ENCODE measurements at regions not wholly inside any gene's neighbourhood (a gene's known extent, or its start where the extent isn't known, plus 50 kb on each side); places are given as distances from the start of the nearest gene placed in this dataset.

- no peaks in the 10 kb centered on the region for H3K4me1 ChIP-seq
- no peaks in the 10 kb centered on the region for H3K36me3 ChIP-seq
- no peaks in the 10 kb centered on the region for H3K27me3 ChIP-seq
- no peak overlapping the region for H3K9ac ChIP-seq (ENCODE audit: low read depth in 2 of 2, low read length in 2 of 2)
- TF ChIP-seq, protein P1, sequence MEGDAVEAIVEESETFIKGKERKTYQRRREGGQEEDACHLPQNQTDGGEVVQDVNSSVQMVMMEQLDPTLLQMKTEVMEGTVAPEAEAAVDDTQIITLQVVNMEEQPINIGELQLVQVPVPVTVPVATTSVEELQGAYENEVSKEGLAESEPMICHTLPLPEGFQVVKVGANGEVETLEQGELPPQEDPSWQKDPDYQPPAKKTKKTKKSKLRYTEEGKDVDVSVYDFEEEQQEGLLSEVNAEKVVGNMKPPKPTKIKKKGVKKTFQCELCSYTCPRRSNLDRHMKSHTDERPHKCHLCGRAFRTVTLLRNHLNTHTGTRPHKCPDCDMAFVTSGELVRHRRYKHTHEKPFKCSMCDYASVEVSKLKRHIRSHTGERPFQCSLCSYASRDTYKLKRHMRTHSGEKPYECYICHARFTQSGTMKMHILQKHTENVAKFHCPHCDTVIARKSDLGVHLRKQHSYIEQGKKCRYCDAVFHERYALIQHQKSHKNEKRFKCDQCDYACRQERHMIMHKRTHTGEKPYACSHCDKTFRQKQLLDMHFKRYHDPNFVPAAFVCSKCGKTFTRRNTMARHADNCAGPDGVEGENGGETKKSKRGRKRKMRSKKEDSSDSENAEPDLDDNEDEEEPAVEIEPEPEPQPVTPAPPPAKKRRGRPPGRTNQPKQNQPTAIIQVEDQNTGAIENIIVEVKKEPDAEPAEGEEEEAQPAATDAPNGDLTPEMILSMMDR (IDR thresholded peaks at IDR 0.05): no peak
- DNase-seq: no peak
- intact Hi-C loops (cut with DNase I): no loop called here
- no peaks in the 10 kb centered on the region for H3K9me3 ChIP-seq
- no peak overlapping the region for H3K4me3 ChIP-seq
- no peak overlapping the region for H3K27ac ChIP-seq
Observed at GRCh38 chr5:2598503-2598902, 153.0 kb downstream of the IRX2 start.

- intact Hi-C loops (cut with DNase I): no loop called here
- TF ChIP-seq, protein P1 (IDR thresholded peaks at IDR 0.05): no peak
Observed at GRCh38 chr5:2594701-2595100, 156.8 kb downstream of the IRX2 start.

DNA sequence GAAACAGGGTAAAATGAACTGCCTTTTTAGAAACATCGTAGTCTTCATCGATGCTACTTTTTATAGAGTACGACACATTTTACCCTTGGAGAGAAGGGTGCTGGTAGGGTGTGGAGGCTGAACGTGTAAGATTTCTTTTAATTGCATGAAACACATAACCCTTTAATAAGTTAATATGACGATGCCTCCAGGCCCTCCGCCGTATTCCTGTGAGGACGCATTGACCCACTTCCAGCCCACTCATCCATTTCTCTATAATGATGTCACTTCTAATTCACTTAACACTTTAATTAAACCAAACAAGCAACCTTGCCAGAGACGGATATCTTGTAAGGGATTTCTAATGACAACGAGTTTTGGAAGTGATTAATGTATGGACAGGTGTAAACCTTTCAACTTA, 158.7 kb downstream of the IRX2 start:
- H3K4me1 ChIP-seq: no peaks in the 10 kb centered on the region
- no peak overlapping the region for H3K27ac ChIP-seq
- TF ChIP-seq, protein P1 (IDR thresholded peaks at IDR 0.05): no peak

More at GRCh38 chr5:2594701-2595100, 156.8 kb downstream of the IRX2 start:
- H3K27me3 ChIP-seq: no peaks in the 10 kb centered on the region
- no peaks in the 10 kb centered on the region for H3K36me3 ChIP-seq
- H3K9ac ChIP-seq (ENCODE audit: low read depth in 2 of 2, low read length in 2 of 2): no peak overlapping the region
- H3K27ac ChIP-seq: no peak overlapping the region
- no peak for DNase-seq
- no peak overlapping the region for H3K4me3 ChIP-seq
- H3K4me1 ChIP-seq: no peaks in the 10 kb centered on the region
- no peaks in the 10 kb centered on the region for H3K9me3 ChIP-seq

GRCh38 chr5:2591777-2592453, 159.6 kb downstream of the IRX2 start:
- TF ChIP-seq, protein P1 (IDR thresholded peaks at IDR 0.05): no peak
- H3K9ac ChIP-seq (ENCODE audit: low read depth in 2 of 2, low read length in 2 of 2): no peak overlapping the region
- no peaks in the 10 kb centered on the region for H3K9me3 ChIP-seq
- H3K27me3 ChIP-seq: no peaks in the 10 kb centered on the region
- no peak overlapping the region for H3K4me3 ChIP-seq
- intact Hi-C loops (cut with DNase I): no loop called here
- H3K27ac ChIP-seq: no peak overlapping the region
- no peaks in the 10 kb centered on the region for H3K4me1 ChIP-seq
- DNase-seq: no peak
- H3K36me3 ChIP-seq: no peaks in the 10 kb centered on the region

More for the DNA sequence above, 158.7 kb downstream of the IRX2 start:
- Histone ChIP-seq H3K27me3 (no peaks in the 10 kb centered on the region), H3K4me3 (no peak overlapping the region), H3K9ac (ENCODE audit: low read depth in 2 of 2, low read length in 2 of 2) (no peak overlapping the region), H3K9me3 (no peaks in the 10 kb centered on the region), H3K36me3 (no peaks in the 10 kb centered on the region)
- intact Hi-C loops (cut with DNase I): no loop called here
- no peak for DNase-seq

GRCh38 chr5:2588850-2589501, 162.5 kb downstream of the IRX2 start:
- no peaks in the 10 kb centered on the region for H3K27me3 ChIP-seq
- H3K4me3 ChIP-seq: no peak overlapping the region
- no peak overlapping the region for H3K27ac ChIP-seq
- TF ChIP-seq, protein P1 (IDR thresholded peaks at IDR 0.05): no peak
- H3K36me3 ChIP-seq: no peaks in the 10 kb centered on the region
- no peaks in the 10 kb centered on the region for H3K9me3 ChIP-seq
- DNase-seq: no peak
- H3K4me1 ChIP-seq: no peaks in the 10 kb centered on the region
- intact Hi-C loops (cut with DNase I): no loop called here
- H3K9ac ChIP-seq (ENCODE audit: low read depth in 2 of 2, low read length in 2 of 2): no peak overlapping the region

Data from colonic mucosa (tissue), 4 donors.